Suprapubic skin (tissue), 4 donors: ENCODE measurements at regions not wholly inside any gene's neighbourhood (a gene's known extent, or its start where the extent isn't known, plus 50 kb on each side); places are given as distances from the start of the nearest gene placed in this dataset.

ENCODE experiments used
- EP300 ChIP-seq: sonication (generic); formaldehyde crosslinking; IDR thresholded peaks from one replicate; pipeline ENCODE4 v1.6.1; 2017; ENCODE audit warnings: antibody characterized with exemption
- POLR2A ChIP-seq, 2 donors: fragments of 450-650 bp; IDR thresholded peaks; one replicate each; pipeline ENCODE4 v1.6.1; 2017; ENCODE audit warnings: antibody characterized with exemption in 2 of 2, mild to moderate bottlenecking in 2 of 2, moderate library complexity in 2 of 2
- POLR2AphosphoS5 ChIP-seq, 3 donors: sonication (generic); formaldehyde crosslinking; IDR thresholded peaks; one replicate each; pipeline ENCODE4 v1.6.1; 2017; ENCODE audit warnings: antibody characterized with exemption in 3 of 3
- TF ChIP-seq, protein P1 (sequence below), 2 donors: fragments of 200-600 bp in 1 of 2; fragments of 450-650 bp in 1 of 2; sonication (generic) in 1 of 2; IDR thresholded peaks; one replicate each; pipeline ENCODE4 v1.5.1; 2016 to 2019; ENCODE audit warnings: antibody characterized with exemption in 2 of 2, mild to moderate bottlenecking in 1 of 2, moderate library complexity in 1 of 2

DNA sequence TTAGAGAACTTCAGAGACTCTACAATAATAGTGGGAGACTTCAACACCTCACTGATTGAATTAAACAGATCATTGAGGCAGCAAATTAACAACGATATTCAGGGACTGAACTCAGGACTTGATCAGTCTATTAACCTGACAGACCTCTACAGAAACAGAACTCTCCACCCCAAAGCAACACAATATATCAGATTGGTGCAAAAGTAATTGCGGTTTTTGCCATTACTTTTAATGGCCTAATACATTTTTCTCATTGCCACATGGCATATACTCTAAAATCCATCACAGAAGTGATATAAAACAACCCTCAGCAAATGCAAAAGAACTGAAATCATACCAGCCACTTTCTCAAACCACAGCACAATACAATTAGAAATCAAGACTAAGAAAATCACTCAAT is 298.1 kb upstream of the SGO1 start:
- TF ChIP-seq POLR2AphosphoS5 (IDR thresholded peaks at IDR 0.05) (no peak), EP300 (no peak), POLR2A (IDR thresholded peaks at IDR 0.05) (no peak)
- TF ChIP-seq, protein P1, sequence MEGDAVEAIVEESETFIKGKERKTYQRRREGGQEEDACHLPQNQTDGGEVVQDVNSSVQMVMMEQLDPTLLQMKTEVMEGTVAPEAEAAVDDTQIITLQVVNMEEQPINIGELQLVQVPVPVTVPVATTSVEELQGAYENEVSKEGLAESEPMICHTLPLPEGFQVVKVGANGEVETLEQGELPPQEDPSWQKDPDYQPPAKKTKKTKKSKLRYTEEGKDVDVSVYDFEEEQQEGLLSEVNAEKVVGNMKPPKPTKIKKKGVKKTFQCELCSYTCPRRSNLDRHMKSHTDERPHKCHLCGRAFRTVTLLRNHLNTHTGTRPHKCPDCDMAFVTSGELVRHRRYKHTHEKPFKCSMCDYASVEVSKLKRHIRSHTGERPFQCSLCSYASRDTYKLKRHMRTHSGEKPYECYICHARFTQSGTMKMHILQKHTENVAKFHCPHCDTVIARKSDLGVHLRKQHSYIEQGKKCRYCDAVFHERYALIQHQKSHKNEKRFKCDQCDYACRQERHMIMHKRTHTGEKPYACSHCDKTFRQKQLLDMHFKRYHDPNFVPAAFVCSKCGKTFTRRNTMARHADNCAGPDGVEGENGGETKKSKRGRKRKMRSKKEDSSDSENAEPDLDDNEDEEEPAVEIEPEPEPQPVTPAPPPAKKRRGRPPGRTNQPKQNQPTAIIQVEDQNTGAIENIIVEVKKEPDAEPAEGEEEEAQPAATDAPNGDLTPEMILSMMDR (IDR thresholded peaks at IDR 0.05): no peak
